Gastroesophageal sphincter (tissue), 3 donors: ENCODE measurements at regions not wholly inside any gene's neighbourhood (a gene's known extent, or its start where the extent isn't known, plus 50 kb on each side); places are given as distances from the start of the nearest gene placed in this dataset.

Experiments
- CTCF ChIP-seq, 4 experiments: fragments of 200-600 bp in 2 of 4; fragments of 450-650 bp in 2 of 4; sonication (generic) in 1 of 4; IDR thresholded peaks; one replicate each; pipeline ENCODE4 v1.5.1; 2017 to 2019; ENCODE audit warnings: antibody characterized with exemption in 4 of 4, mild to moderate bottlenecking in 2 of 4, moderate library complexity in 2 of 4
- POLR2A ChIP-seq, 2 donors: fragments of 450-650 bp; IDR thresholded peaks; one replicate each; pipeline ENCODE4 v1.6.1; 2017; ENCODE audit warnings: antibody characterized with exemption in 2 of 2, mild to moderate bottlenecking in 2 of 2, moderate library complexity in 1 of 2

DNA sequence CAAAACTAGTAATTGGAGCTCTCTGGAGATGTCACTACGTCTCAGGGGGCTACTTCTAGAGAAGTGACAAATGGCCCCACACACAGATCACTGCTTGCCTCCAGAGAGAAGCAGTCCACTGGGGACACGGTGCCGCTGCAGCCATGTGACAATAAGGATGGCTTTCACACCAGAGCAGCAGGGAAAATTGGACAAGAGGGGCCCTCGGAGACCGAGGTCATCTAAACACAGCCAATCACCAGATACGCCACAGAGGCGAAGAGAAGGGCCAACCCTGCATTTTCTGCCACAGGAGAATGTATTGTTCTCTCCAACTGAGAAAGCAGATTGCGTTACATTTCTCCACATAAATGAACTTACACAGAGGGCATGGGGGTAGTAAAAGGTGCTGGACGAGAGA, 51.2 kb upstream of the TIAM1 start:
- TF ChIP-seq POLR2A (IDR thresholded peaks at IDR 0.05) = no peak
- no peak for TF ChIP-seq CTCF (IDR thresholded peaks at IDR 0.05)
